ENCODE measurements at regions not wholly inside any gene's neighbourhood (a gene's known extent, or its start where the extent isn't known, plus 50 kb on each side); places are given as distances from the start of the nearest gene placed in this dataset.

- POLR2A ChIA-PET, result no interaction called here
- no peak for ATAC-seq
- FAIRE-seq, result no peak
Measured at GRCh38 chr16:50440991-50441390, 72.2 kb upstream of the BRD7 start.

DNA sequence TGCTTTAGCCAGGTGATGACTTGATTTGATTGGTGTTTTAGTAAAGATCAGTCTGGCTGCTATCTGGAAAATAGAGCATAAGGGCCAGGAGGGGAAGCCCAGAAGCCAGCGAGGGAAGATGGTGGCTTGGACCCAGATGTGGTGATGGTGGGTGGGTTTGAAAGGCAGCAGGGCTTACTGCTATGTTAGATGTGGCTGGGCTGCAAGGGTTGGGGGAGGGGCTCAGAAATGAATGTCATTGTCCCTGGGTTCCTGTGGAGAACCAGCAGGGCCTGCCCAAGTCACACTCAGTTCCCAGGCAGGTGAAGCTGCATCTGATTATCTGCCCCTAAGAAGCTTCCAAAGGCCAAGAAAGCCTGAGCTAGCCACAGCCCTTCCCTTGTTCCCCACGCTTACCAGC, 71.7 kb upstream of the BRD7 start:
- FAIRE-seq (no peak), ATAC-seq (no peak), DNase-seq (ENCODE audit: low read depth in 1 of 2, low spot score in 1 of 2) (no peak)
- Histone ChIP-seq H3K9me3 (peaks cover 12% of the 10 kb centered on the region; the same call in 1 of the 3 replicates), H3K4me2 (no peak overlapping the region), H3K4me1 (no peaks in the 10 kb centered on the region), H3K27ac (no peak overlapping the region), H3K4me3 (no peak overlapping the region)
- ChIA-PET POLR2A (no interaction called here), CTCF (no interaction called here)
- WGBS (ENCODE audit: missing lambda C conversion rate), result 0% methylated on average over 1 of the region's 2 CpGs
- no peak for TF ChIP-seq EHF (CRISPR knock-in tag; IDR thresholded peaks at IDR 0.05)
- TF ChIP-seq BHLHE40 (IDR thresholded peaks at IDR 0.05; ENCODE audit: low read depth, low read length), result no peak
- TF ChIP-seq ATOH8 (CRISPR knock-in tag; IDR thresholded peaks at IDR 0.05; ENCODE audit: low read depth), result no peak
- no peak for TF ChIP-seq HES2 (IDR thresholded peaks at IDR 0.05)
- TF ChIP-seq, protein P1, sequence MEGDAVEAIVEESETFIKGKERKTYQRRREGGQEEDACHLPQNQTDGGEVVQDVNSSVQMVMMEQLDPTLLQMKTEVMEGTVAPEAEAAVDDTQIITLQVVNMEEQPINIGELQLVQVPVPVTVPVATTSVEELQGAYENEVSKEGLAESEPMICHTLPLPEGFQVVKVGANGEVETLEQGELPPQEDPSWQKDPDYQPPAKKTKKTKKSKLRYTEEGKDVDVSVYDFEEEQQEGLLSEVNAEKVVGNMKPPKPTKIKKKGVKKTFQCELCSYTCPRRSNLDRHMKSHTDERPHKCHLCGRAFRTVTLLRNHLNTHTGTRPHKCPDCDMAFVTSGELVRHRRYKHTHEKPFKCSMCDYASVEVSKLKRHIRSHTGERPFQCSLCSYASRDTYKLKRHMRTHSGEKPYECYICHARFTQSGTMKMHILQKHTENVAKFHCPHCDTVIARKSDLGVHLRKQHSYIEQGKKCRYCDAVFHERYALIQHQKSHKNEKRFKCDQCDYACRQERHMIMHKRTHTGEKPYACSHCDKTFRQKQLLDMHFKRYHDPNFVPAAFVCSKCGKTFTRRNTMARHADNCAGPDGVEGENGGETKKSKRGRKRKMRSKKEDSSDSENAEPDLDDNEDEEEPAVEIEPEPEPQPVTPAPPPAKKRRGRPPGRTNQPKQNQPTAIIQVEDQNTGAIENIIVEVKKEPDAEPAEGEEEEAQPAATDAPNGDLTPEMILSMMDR (IDR thresholded peaks at IDR 0.05), result no peak
- TF ChIP-seq CHD4 (IDR thresholded peaks at IDR 0.05; ENCODE audit: borderline replicate concordance), result no peak
- TF ChIP-seq ZSCAN20 (CRISPR knock-in tag; IDR thresholded peaks at IDR 0.05), result no peak
- no peak for TF ChIP-seq HDAC2 (IDR thresholded peaks at IDR 0.05)
- no peak for TF ChIP-seq ZNF302 (CRISPR knock-in tag; IDR thresholded peaks at IDR 0.05)
- TF ChIP-seq CBX2 (IDR thresholded peaks at IDR 0.05; ENCODE audit: borderline replicate concordance, low read depth), result no peak
- no peak for TF ChIP-seq RCOR1 (IDR thresholded peaks at IDR 0.05; ENCODE audit: low read depth, low read length)
- TF ChIP-seq CHD2 (IDR thresholded peaks at IDR 0.05; ENCODE audit: low read length, partially characterized antibody), result no peak
- TF ChIP-seq KDM1A (IDR thresholded peaks at IDR 0.05; ENCODE audit: low read depth), result no peak
- no peak for TF ChIP-seq POLR2A (IDR thresholded peaks at IDR 0.05; ENCODE audit: low read length)
- no peak for TF ChIP-seq ZC3H11A (IDR thresholded peaks at IDR 0.05)
- TF ChIP-seq MAZ (IDR thresholded peaks at IDR 0.05; ENCODE audit: borderline replicate concordance, low read depth, low read length), result no peak
- no peak for TF ChIP-seq EHMT2 (IDR thresholded peaks at IDR 0.05; ENCODE audit: low read depth)

More at GRCh38 chr16:50440991-50441390, 72.2 kb upstream of the BRD7 start:
- no peaks in the 10 kb centered on the region for H3K4me1 ChIP-seq
- H3K9me3 ChIP-seq, result peaks cover 12% of the 10 kb centered on the region; the same call in 1 of the 3 replicates
- WGBS (ENCODE audit: missing lambda C conversion rate), result 36% methylated on average over 4 of the region's 4 CpGs
- H3K27ac ChIP-seq, result no peak overlapping the region
- no peak overlapping the region for H3K4me2 ChIP-seq
- no peak for DNase-seq (ENCODE audit: low read depth in 1 of 2, low spot score in 1 of 2)
- TF ChIP-seq NPAS2 (CRISPR knock-in tag; IDR thresholded peaks at IDR 0.05; ENCODE audit: borderline replicate concordance), result no peak
- TF ChIP-seq FOSL2 (IDR thresholded peaks at IDR 0.05), result no peak
- TF ChIP-seq FOSL2 (CRISPR knock-in tag; IDR thresholded peaks at IDR 0.05), result no peak
- no peak for TF ChIP-seq BHLHE40 (IDR thresholded peaks at IDR 0.05; ENCODE audit: low read depth, low read length)
- no peak overlapping the region for H3K4me3 ChIP-seq
- CTCF ChIA-PET, result interaction anchor here (1.4 kb wide), 1 partner anchor 114 kb away, joined by 3 read pairs; no protein-coding TSS in a partner anchor

GRCh38 chr16:50437769-50438437, 69.1 kb upstream of the BRD7 start:
- 30% methylated on average over 13 of the region's 13 CpGs for WGBS (ENCODE audit: missing lambda C conversion rate)
- H3K4me1 ChIP-seq, result no peaks in the 10 kb centered on the region
- no peak overlapping the region for H3K4me3 ChIP-seq
- no peak overlapping the region for H3K4me2 ChIP-seq
- no peak for ATAC-seq
- FAIRE-seq, result no peak
- no peak for DNase-seq (ENCODE audit: low read depth in 1 of 2, low spot score in 1 of 2)
- H3K27ac ChIP-seq, result no peak overlapping the region
- POLR2A ChIA-PET, result no interaction called here
- peaks cover 12% of the 10 kb centered on the region; the same call in 1 of the 3 replicates for H3K9me3 ChIP-seq
- CTCF ChIA-PET, result interaction anchor here (0.6 kb wide), 1 partner anchor 300 kb away, joined by 3 read pairs; no protein-coding TSS in a partner anchor
- TF ChIP-seq, protein P2, sequence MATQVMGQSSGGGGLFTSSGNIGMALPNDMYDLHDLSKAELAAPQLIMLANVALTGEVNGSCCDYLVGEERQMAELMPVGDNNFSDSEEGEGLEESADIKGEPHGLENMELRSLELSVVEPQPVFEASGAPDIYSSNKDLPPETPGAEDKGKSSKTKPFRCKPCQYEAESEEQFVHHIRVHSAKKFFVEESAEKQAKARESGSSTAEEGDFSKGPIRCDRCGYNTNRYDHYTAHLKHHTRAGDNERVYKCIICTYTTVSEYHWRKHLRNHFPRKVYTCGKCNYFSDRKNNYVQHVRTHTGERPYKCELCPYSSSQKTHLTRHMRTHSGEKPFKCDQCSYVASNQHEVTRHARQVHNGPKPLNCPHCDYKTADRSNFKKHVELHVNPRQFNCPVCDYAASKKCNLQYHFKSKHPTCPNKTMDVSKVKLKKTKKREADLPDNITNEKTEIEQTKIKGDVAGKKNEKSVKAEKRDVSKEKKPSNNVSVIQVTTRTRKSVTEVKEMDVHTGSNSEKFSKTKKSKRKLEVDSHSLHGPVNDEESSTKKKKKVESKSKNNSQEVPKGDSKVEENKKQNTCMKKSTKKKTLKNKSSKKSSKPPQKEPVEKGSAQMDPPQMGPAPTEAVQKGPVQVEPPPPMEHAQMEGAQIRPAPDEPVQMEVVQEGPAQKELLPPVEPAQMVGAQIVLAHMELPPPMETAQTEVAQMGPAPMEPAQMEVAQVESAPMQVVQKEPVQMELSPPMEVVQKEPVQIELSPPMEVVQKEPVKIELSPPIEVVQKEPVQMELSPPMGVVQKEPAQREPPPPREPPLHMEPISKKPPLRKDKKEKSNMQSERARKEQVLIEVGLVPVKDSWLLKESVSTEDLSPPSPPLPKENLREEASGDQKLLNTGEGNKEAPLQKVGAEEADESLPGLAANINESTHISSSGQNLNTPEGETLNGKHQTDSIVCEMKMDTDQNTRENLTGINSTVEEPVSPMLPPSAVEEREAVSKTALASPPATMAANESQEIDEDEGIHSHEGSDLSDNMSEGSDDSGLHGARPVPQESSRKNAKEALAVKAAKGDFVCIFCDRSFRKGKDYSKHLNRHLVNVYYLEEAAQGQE (IDR thresholded peaks at IDR 0.05), result no peak
- TF ChIP-seq PHF8 (IDR thresholded peaks at IDR 0.05; ENCODE audit: borderline replicate concordance, low read depth) (no peak), ATOH8 (CRISPR knock-in tag; IDR thresholded peaks at IDR 0.05; ENCODE audit: low read depth) (no peak), FOXS1 (CRISPR knock-in tag; IDR thresholded peaks at IDR 0.05) (no peak), HMGXB4 (CRISPR knock-in tag; IDR thresholded peaks at IDR 0.05; ENCODE audit: borderline replicate concordance) (no peak), FOSB (CRISPR knock-in tag; IDR thresholded peaks at IDR 0.05) (no peak)
